ENCODE measurements at regions not wholly inside any gene's neighbourhood (a gene's known extent, or its start where the extent isn't known, plus 50 kb on each side); places are given as distances from the start of the nearest gene placed in this dataset.

- no peak overlapping the region for H3K4me3 ChIP-seq (ENCODE audit: low read depth, low read length)
- TF ChIP-seq CTCF (IDR thresholded peaks at IDR 0.05; ENCODE audit: insufficient read depth, low read length), result no peak
- DNase-seq (ENCODE audit: low read depth), result no peak
Measured at GRCh38 chr5:164881442-164881841, 1376.0 kb downstream of the MAT2B start.

- no peak for TF ChIP-seq CTCF (IDR thresholded peaks at IDR 0.05; ENCODE audit: insufficient read depth, low read length)
- DNase-seq (ENCODE audit: low read depth), result no peak
- no peak overlapping the region for H3K4me3 ChIP-seq (ENCODE audit: low read depth, low read length)
Measured at GRCh38 chr5:164885179-164885578, 1379.8 kb downstream of the MAT2B start.

- no peak for DNase-seq (ENCODE audit: low read depth)
- no peak overlapping the region for H3K4me3 ChIP-seq (ENCODE audit: low read depth, low read length)
- no peak for TF ChIP-seq CTCF (IDR thresholded peaks at IDR 0.05; ENCODE audit: insufficient read depth, low read length)
Measured at GRCh38 chr5:164893071-164893470, 1387.7 kb downstream of the MAT2B start.

- TF ChIP-seq CTCF (IDR thresholded peaks at IDR 0.05; ENCODE audit: insufficient read depth, low read length), result no peak
- no peak overlapping the region for H3K4me3 ChIP-seq (ENCODE audit: low read depth, low read length)
- no peak for DNase-seq (ENCODE audit: low read depth)
Measured at GRCh38 chr5:164898705-164899104, 1393.3 kb downstream of the MAT2B start.

- no peak overlapping the region for H3K4me3 ChIP-seq (ENCODE audit: low read depth, low read length)
- no peak for TF ChIP-seq CTCF (IDR thresholded peaks at IDR 0.05; ENCODE audit: insufficient read depth, low read length)
- DNase-seq (ENCODE audit: low read depth), result no peak
Measured at GRCh38 chr5:164909673-164910072, 1404.3 kb downstream of the MAT2B start.

GRCh38 chr5:164921722-164922121, 1416.3 kb downstream of the MAT2B start:
- H3K4me3 ChIP-seq (ENCODE audit: low read depth, low read length), result no peak overlapping the region
- TF ChIP-seq CTCF (IDR thresholded peaks at IDR 0.05; ENCODE audit: insufficient read depth, low read length), result no peak
- DNase-seq (ENCODE audit: low read depth), result no peak

GRCh38 chr5:164934039-164934438, 1428.6 kb downstream of the MAT2B start:
- TF ChIP-seq CTCF (IDR thresholded peaks at IDR 0.05; ENCODE audit: insufficient read depth, low read length), result no peak
- DNase-seq (ENCODE audit: low read depth), result no peak
- no peak overlapping the region for H3K4me3 ChIP-seq (ENCODE audit: low read depth, low read length)
